ENCODE measurements at regions not wholly inside any gene's neighbourhood (a gene's known extent, or its start where the extent isn't known, plus 50 kb on each side); places are given as distances from the start of the nearest gene placed in this dataset.
"Not testable (repeated sequence)": the region's sequence is repeated elsewhere in the genome, so short reads cannot be mapped to it uniquely, and the experiment has no call there.

- DNase-seq (ENCODE audit: low read depth in 2 of 2), result no peak
Measured at GRCh38 chr2:82342356-82342755, 2037.8 kb upstream of the LRRTM1 start.

GRCh38 chr2:82340578-82341053, 2036.1 kb upstream of the LRRTM1 start:
- DNase-seq (ENCODE audit: low read depth in 2 of 2), result no peak

GRCh38 chr2:82339805-82340204, 2035.3 kb upstream of the LRRTM1 start:
- DNase-seq (ENCODE audit: low read depth in 2 of 2), result no peak

GRCh38 chr2:82333697-82334096, 2029.1 kb upstream of the LRRTM1 start:
- no peak for DNase-seq (ENCODE audit: low read depth in 2 of 2)

GRCh38 chr2:82330155-82330554, 2025.6 kb upstream of the LRRTM1 start:
- no peak for DNase-seq (ENCODE audit: low read depth in 2 of 2)

- not testable (repeated sequence) for DNase-seq (ENCODE audit: low read depth in 2 of 2)
Measured at GRCh38 chr2:82326180-82326767, 2021.7 kb upstream of the LRRTM1 start.

GRCh38 chr2:82320296-82320695, 2015.7 kb upstream of the LRRTM1 start:
- DNase-seq (ENCODE audit: low read depth in 2 of 2), result no peak

GRCh38 chr2:82317012-82317411, 2012.5 kb upstream of the LRRTM1 start:
- DNase-seq (ENCODE audit: low read depth in 2 of 2), result no peak

- DNase-seq (ENCODE audit: low read depth in 2 of 2), result no peak
Measured at GRCh38 chr2:82316586-82316985, 2012.0 kb upstream of the LRRTM1 start.

GRCh38 chr2:82314836-82315472, 2010.4 kb upstream of the LRRTM1 start:
- DNase-seq (ENCODE audit: low read depth in 2 of 2), result no peak

- DNase-seq (ENCODE audit: low read depth in 2 of 2), result no peak
Measured at GRCh38 chr2:82307511-82307910, 2003.0 kb upstream of the LRRTM1 start.

GRCh38 chr2:82301506-82301905, 1997.0 kb upstream of the LRRTM1 start:
- DNase-seq (ENCODE audit: low read depth in 2 of 2), result no peak

GRCh38 chr2:82289446-82289845, 1984.9 kb upstream of the LRRTM1 start:
- no peak for DNase-seq (ENCODE audit: low read depth in 2 of 2)

- no peak for DNase-seq (ENCODE audit: low read depth in 2 of 2)
Measured at GRCh38 chr2:82283075-82283474, 1978.5 kb upstream of the LRRTM1 start.

GRCh38 chr2:82282111-82282882, 1977.7 kb upstream of the LRRTM1 start:
- no peak for DNase-seq (ENCODE audit: low read depth in 2 of 2)

- no peak for DNase-seq (ENCODE audit: low read depth in 2 of 2)
Measured at GRCh38 chr2:82279367-82279766, 1974.8 kb upstream of the LRRTM1 start.

- no peak for DNase-seq (ENCODE audit: low read depth in 2 of 2)
Measured at GRCh38 chr2:82278416-82278815, 1973.9 kb upstream of the LRRTM1 start.

- no peak for DNase-seq (ENCODE audit: low read depth in 2 of 2)
Measured at GRCh38 chr2:82275599-82275998, 1971.0 kb upstream of the LRRTM1 start.

GRCh38 chr2:82268446-82268845, 1963.9 kb upstream of the LRRTM1 start:
- DNase-seq (ENCODE audit: low read depth in 2 of 2), result no peak

- no peak for DNase-seq (ENCODE audit: low read depth in 2 of 2)
Measured at GRCh38 chr2:82260521-82260920, 1956.0 kb upstream of the LRRTM1 start.

GRCh38 chr2:82259551-82259950, 1955.0 kb upstream of the LRRTM1 start:
- no peak for DNase-seq (ENCODE audit: low read depth in 2 of 2)

GRCh38 chr2:82257796-82258555, 1953.4 kb upstream of the LRRTM1 start:
- DNase-seq (ENCODE audit: low read depth in 2 of 2), result no peak
